Prostate gland (tissue), 2 donors: ENCODE measurements at regions not wholly inside any gene's neighbourhood (a gene's known extent, or its start where the extent isn't known, plus 50 kb on each side); places are given as distances from the start of the nearest gene placed in this dataset.
A peak's percentile ranks its signal among the peaks of the same experiment; 100 is the strongest.

ENCODE experiments used
- DNase-seq: peaks from one replicate; pipeline ENCODE4 v3.0.0-alpha.2; 2019; ENCODE audit warnings: low spot score
- H3K27ac ChIP-seq, 2 donors: fragments of 200-600 bp; sonication (generic); 2 replicates each; pipeline ENCODE4 v1.5.1; 2017 to 2019
- H3K27me3 ChIP-seq: fragments of 200-600 bp; sonication (generic); replicated peaks from 2 replicates; pipeline ENCODE4 v1.5.1; 2019; ENCODE audit not compliant: insufficient read depth
- H3K36me3 ChIP-seq, 2 donors: fragments of 200-600 bp; sonication (generic); 1 replicate in 1 of 2; 2 replicates in 1 of 2; pipeline versions ENCODE4 v1.5.1 to v1.8.1; 2017 to 2019
- H3K4me1 ChIP-seq: fragments of 200-600 bp; sonication (generic); replicated peaks from 2 replicates; pipeline ENCODE4 v1.5.1; 2019
- H3K4me3 ChIP-seq, 2 donors: fragments of 200-600 bp; sonication (generic); 2 replicates each; pipeline ENCODE4 v1.5.1; 2017 to 2019
- H3K9me3 ChIP-seq: fragments of 200-600 bp; sonication (generic); 2 replicates; pipeline ENCODE4 v1.5.1; 2017
- CTCF ChIP-seq, 4 experiments: fragments of 200-600 bp in 2 of 4; fragments of 450-650 bp in 2 of 4; sonication (generic) in 2 of 4; IDR thresholded peaks; 1 replicate in 3 of 4; 2 replicates in 1 of 4; pipeline ENCODE4 v1.5.1; 2016 to 2019; ENCODE audit warnings: antibody characterized with exemption in 4 of 4, mild to moderate bottlenecking in 2 of 4, moderate library complexity in 2 of 4
- POLR2A ChIP-seq: fragments of 450-650 bp; IDR thresholded peaks from one replicate; pipeline ENCODE4 v1.6.1; 2016; ENCODE audit warnings: antibody characterized with exemption, mild to moderate bottlenecking
- POLR2AphosphoS5 ChIP-seq: sonication (generic); formaldehyde crosslinking; IDR thresholded peaks from one replicate; pipeline ENCODE4 v1.6.1; 2017; ENCODE audit warnings: antibody characterized with exemption
- WGBS: methylation state at CpG from one replicate; pipeline ENCODE4 v1.1.5; 2018; 5-methylcytosine and 5-hydroxymethylcytosine counted together
- intact Hi-C: fragments of 100-400 bp; cut with DNase I; formaldehyde crosslinking; loops from one replicate; pipeline ENCODE4 v1.14.2; 2022

- H3K4me3 ChIP-seq = no peak overlapping the region
- H3K9me3 ChIP-seq = no peaks in the 10 kb centered on the region
- intact Hi-C loops = loop anchor here (10.0 kb wide), 2 partner anchors 442 to 498 kb away; no protein-coding TSS in a partner anchor
- peaks cover 7% of the 10 kb centered on the region for H3K27me3 ChIP-seq
- DNase-seq = no peak
- no peaks in the 10 kb centered on the region for H3K36me3 ChIP-seq
- no peaks in the 10 kb centered on the region for H3K4me1 ChIP-seq
- no peak for TF ChIP-seq POLR2A
- TF ChIP-seq CTCF (IDR thresholded peaks at IDR 0.05) = no peak
- TF ChIP-seq POLR2AphosphoS5 = no peak
- H3K27ac ChIP-seq = no peak overlapping the region
- WGBS = 85% methylated on average over 1 of the region's 1 CpG
Measured at GRCh38 chr20:48172357-48172702, 387.0 kb upstream of the SULF2 start.

DNA sequence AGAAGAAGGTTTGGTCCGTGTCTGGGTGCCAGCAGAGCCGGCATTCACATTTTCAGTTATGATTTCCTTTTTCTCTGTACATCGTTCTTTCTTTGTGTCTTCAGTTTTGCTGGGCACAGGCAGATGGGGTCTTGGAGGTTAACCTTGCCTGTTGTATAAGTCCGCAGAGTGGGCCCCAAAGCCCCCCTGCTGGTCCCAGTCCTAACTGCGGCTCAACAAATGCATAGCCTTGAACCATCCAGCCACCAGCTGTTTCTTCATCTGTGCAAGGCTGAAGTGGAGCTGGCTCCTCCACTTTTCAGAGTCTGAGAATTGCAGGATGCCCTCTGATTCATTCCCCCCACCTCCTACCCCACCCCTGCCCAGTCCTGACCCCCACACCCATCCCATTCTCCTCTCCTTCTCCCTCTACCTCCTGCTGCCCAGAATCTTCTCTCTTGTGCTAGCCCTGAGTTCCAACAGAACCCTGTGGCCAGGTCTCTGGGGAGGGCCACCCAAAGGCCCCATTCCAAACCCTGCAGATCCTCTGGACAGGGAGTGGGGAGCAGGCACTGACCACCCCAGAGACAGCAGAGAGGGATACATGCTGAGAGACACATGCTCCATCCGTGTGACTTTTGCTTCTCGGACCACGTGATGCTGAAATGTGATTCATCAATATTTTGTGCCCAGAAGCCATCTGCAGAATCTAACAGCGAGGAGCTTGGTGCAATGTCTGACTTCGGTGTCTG lies 386.5 kb upstream of the SULF2 start:
- H3K27me3 ChIP-seq = peaks cover 10% of the 10 kb centered on the region
- WGBS = 80% methylated on average over 10 of the region's 10 CpGs

GRCh38 chr20:48171071-48171470 lies 385.8 kb upstream of the SULF2 start:
- no peak for DNase-seq
- WGBS = 46% methylated on average over 6 of the region's 6 CpGs
- Histone ChIP-seq H3K36me3 (no peaks in the 10 kb centered on the region), H3K9me3 (no peaks in the 10 kb centered on the region), H3K27ac (no peak overlapping the region), H3K4me3 (no peak overlapping the region), H3K4me1 (no peaks in the 10 kb centered on the region), H3K27me3 (peaks cover 10% of the 10 kb centered on the region)
- TF ChIP-seq POLR2A = no peak
- TF ChIP-seq POLR2AphosphoS5 = no peak
- TF ChIP-seq CTCF (IDR thresholded peaks at IDR 0.05) = no peak
- intact Hi-C loops = loop anchor here (10.0 kb wide), 2 partner anchors 444 to 496 kb away; no protein-coding TSS in a partner anchor

More for the DNA sequence above, 386.5 kb upstream of the SULF2 start:
- TF ChIP-seq CTCF (IDR thresholded peaks at IDR 0.05) = no peak
- TF ChIP-seq POLR2AphosphoS5 = no peak
- TF ChIP-seq POLR2A = no peak
- no peaks in the 10 kb centered on the region for H3K4me1 ChIP-seq
- H3K4me3 ChIP-seq = no peak overlapping the region
- intact Hi-C loops = loop anchor here (10.0 kb wide), 2 partner anchors 443 to 497 kb away; no protein-coding TSS in a partner anchor
- no peaks in the 10 kb centered on the region for H3K36me3 ChIP-seq
- H3K27ac ChIP-seq = no peak overlapping the region
- no peaks in the 10 kb centered on the region for H3K9me3 ChIP-seq
- DNase-seq = no peak

- no peaks in the 10 kb centered on the region for H3K36me3 ChIP-seq
- TF ChIP-seq CTCF (IDR thresholded peaks at IDR 0.05) (no peak), POLR2AphosphoS5 (no peak), POLR2A (no peak)
- H3K9me3 ChIP-seq = no peaks in the 10 kb centered on the region
- H3K4me3 ChIP-seq = no peak overlapping the region
- peaks cover 10% of the 10 kb centered on the region for H3K27me3 ChIP-seq
- intact Hi-C loops = loop anchor here (10.0 kb wide), 2 partner anchors 444 to 496 kb away; no protein-coding TSS in a partner anchor
- no peak overlapping the region for H3K27ac ChIP-seq
- 80% methylated on average over 2 of the region's 2 CpGs for WGBS
- no peaks in the 10 kb centered on the region for H3K4me1 ChIP-seq
- DNase-seq = no peak
Measured at GRCh38 chr20:48170625-48171024, 385.3 kb upstream of the SULF2 start.

DNA sequence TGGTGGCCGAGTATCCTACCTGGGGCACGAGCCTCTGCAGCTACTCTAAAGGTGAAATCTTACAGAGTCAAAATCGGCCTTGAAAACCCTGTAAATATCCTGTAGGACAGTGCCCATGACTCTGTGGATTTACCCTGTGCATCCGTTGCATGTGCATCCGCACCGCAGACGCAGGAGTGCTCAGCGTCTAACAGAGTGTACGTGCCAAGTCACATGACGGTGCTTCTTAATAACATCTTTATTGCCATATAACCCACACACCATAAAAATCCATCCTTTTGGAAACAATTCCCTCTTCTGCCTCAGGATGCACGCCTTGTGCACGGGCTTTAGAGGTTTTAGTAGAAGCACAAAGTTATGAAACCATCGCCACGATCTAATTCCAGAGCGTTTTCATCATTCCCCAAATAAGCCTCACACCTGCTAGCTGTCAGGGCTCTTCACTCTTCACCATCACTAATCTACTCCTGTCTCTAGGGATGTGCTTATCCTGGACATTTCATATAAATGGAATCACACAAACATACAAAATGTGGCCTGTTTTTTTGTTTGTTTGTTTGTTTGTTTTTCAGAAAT lies 384.5 kb upstream of the SULF2 start:
- H3K36me3 ChIP-seq = no peaks in the 10 kb centered on the region

More for the DNA sequence above, 384.5 kb upstream of the SULF2 start:
- no peak overlapping the region for H3K4me3 ChIP-seq
- H3K27ac ChIP-seq = no peak overlapping the region
- no peaks in the 10 kb centered on the region for H3K9me3 ChIP-seq
- H3K4me1 ChIP-seq = no peaks in the 10 kb centered on the region
- peaks cover 10% of the 10 kb centered on the region for H3K27me3 ChIP-seq
- WGBS = 13% methylated on average over 15 of the region's 15 CpGs
- intact Hi-C loops = loop anchor here (10.0 kb wide), 2 partner anchors 445 to 495 kb away; no protein-coding TSS in a partner anchor
- peak; percentile 14 for DNase-seq
- TF ChIP-seq POLR2AphosphoS5 = peak; percentile 35
- TF ChIP-seq POLR2A = no peak
- no peak for TF ChIP-seq CTCF (IDR thresholded peaks at IDR 0.05)
